ENCODE measurements at regions not wholly inside any gene's neighbourhood (a gene's known extent, or its start where the extent isn't known, plus 50 kb on each side); places are given as distances from the start of the nearest gene placed in this dataset.
A peak's percentile ranks its signal among the peaks of the same experiment; 100 is the strongest.

- no peaks in the 10 kb centered on the region for H3K36me3 ChIP-seq (ENCODE audit: insufficient read depth, low read length, poor library complexity, severe bottlenecking)
- intact Hi-C loops (cut with micrococcal nuclease; ENCODE audit: unreplicated experiment) = no loop called here
- H3K27ac ChIP-seq (ENCODE audit: low read depth, low read length, poor library complexity, severe bottlenecking) = no peak overlapping the region
- no peaks in the 10 kb centered on the region for H3K4me1 ChIP-seq (ENCODE audit: insufficient read depth, low read length, poor library complexity, severe bottlenecking)
- H3K9me3 ChIP-seq (ENCODE audit: low read depth, low read length, poor library complexity, severe bottlenecking) = no peaks in the 10 kb centered on the region
- BruUV-seq (replicated peaks) = no TSS peak
- TF ChIP-seq EZH2 (IDR thresholded peaks at IDR 0.05; ENCODE audit: borderline replicate concordance, low read depth, low read length, poor library complexity, severe bottlenecking) = no peak
- TF ChIP-seq CTCF (conservative IDR thresholded peaks at IDR 0.05; ENCODE audit: low read depth, low read length) = no peak
- no peak overlapping the region for H3K4me3 ChIP-seq (ENCODE audit: low read depth, low read length, poor library complexity, severe bottlenecking)
- ChIA-PET POLR2A (ENCODE audit: low non-redundant PET) (interaction anchor here (0.5 kb wide), 1 partner anchor 145 kb away, joined by 7 read pairs; no protein-coding TSS in a partner anchor), CTCF (no interaction called here)
- no peak for DNase-seq (ENCODE audit: low spot score)
- H3K27me3 ChIP-seq (replicated peaks; ENCODE audit: insufficient read depth, low read depth, low read length, poor library complexity) = no peaks in the 10 kb centered on the region
These were observed 153.7 kb upstream of the GPR101 start for GRCh38 chrX:137187540-137187939.

GRCh38 chrX:137178392-137178791 lies 144.6 kb upstream of the GPR101 start:
- H3K4me1 ChIP-seq (ENCODE audit: insufficient read depth, low read length, poor library complexity, severe bottlenecking) = no peaks in the 10 kb centered on the region
- no peaks in the 10 kb centered on the region for H3K9me3 ChIP-seq (ENCODE audit: low read depth, low read length, poor library complexity, severe bottlenecking)
- ChIA-PET POLR2A (ENCODE audit: low non-redundant PET) (no interaction called here), CTCF (no interaction called here)
- no TSS peak for BruUV-seq (replicated peaks)
- no peaks in the 10 kb centered on the region for H3K27me3 ChIP-seq (replicated peaks; ENCODE audit: insufficient read depth, low read depth, low read length, poor library complexity)
- intact Hi-C loops (cut with micrococcal nuclease; ENCODE audit: unreplicated experiment) = no loop called here
- H3K36me3 ChIP-seq (ENCODE audit: insufficient read depth, low read length, poor library complexity, severe bottlenecking) = no peaks in the 10 kb centered on the region
- TF ChIP-seq CTCF (conservative IDR thresholded peaks at IDR 0.05; ENCODE audit: low read depth, low read length) (no peak), EZH2 (IDR thresholded peaks at IDR 0.05; ENCODE audit: borderline replicate concordance, low read depth, low read length, poor library complexity, severe bottlenecking) (no peak)
- H3K27ac ChIP-seq (ENCODE audit: low read depth, low read length, poor library complexity, severe bottlenecking) = no peak overlapping the region
- H3K4me3 ChIP-seq (ENCODE audit: low read depth, low read length, poor library complexity, severe bottlenecking) = no peak overlapping the region
- no peak for DNase-seq (ENCODE audit: low spot score)

- TF ChIP-seq EZH2 (IDR thresholded peaks at IDR 0.05; ENCODE audit: borderline replicate concordance, low read depth, low read length, poor library complexity, severe bottlenecking) (no peak), CTCF (conservative IDR thresholded peaks at IDR 0.05; ENCODE audit: low read depth, low read length) (no peak)
These were observed 138.6 kb upstream of the GPR101 start for GRCh38 chrX:137172317-137172948.

More at GRCh38 chrX:137172317-137172948, 138.6 kb upstream of the GPR101 start:
- BruUV-seq (replicated peaks) = no TSS peak
- H3K27ac ChIP-seq (ENCODE audit: low read depth, low read length, poor library complexity, severe bottlenecking) = no peak overlapping the region
- CTCF ChIA-PET = no interaction called here
- H3K27me3 ChIP-seq (replicated peaks; ENCODE audit: insufficient read depth, low read depth, low read length, poor library complexity) = no peaks in the 10 kb centered on the region
- peak; percentile 26 for DNase-seq (ENCODE audit: low spot score)
- H3K4me1 ChIP-seq (ENCODE audit: insufficient read depth, low read length, poor library complexity, severe bottlenecking) = no peaks in the 10 kb centered on the region
- H3K9me3 ChIP-seq (ENCODE audit: low read depth, low read length, poor library complexity, severe bottlenecking) = no peaks in the 10 kb centered on the region
- H3K36me3 ChIP-seq (ENCODE audit: insufficient read depth, low read length, poor library complexity, severe bottlenecking) = no peaks in the 10 kb centered on the region
- intact Hi-C loops (cut with micrococcal nuclease; ENCODE audit: unreplicated experiment) = no loop called here
- POLR2A ChIA-PET (ENCODE audit: low non-redundant PET) = no interaction called here
- no peak overlapping the region for H3K4me3 ChIP-seq (ENCODE audit: low read depth, low read length, poor library complexity, severe bottlenecking)

Data from A673 (cell line).